ENCODE measurements at regions not wholly inside any gene's neighbourhood (a gene's known extent, or its start where the extent isn't known, plus 50 kb on each side); places are given as distances from the start of the nearest gene placed in this dataset.

- CTCF ChIA-PET = no interaction called here
These were observed 1438.1 kb downstream of the UQCRFS1 start for GRCh38 chr19:27774827-27775226.

GRCh38 chr19:27774337-27774736, 1438.6 kb downstream of the UQCRFS1 start:
- DNase-seq (ENCODE audit: extremely low spot score) = no peak
- no peak for TF ChIP-seq CTCF (IDR thresholded peaks at IDR 0.05; ENCODE audit: control extremely low read depth, extremely low read depth, low read depth, missing control alignments)
- CTCF ChIA-PET = no interaction called here
- POLR2A ChIA-PET = no interaction called here

More at GRCh38 chr19:27774827-27775226, 1438.1 kb downstream of the UQCRFS1 start:
- no peak for TF ChIP-seq CTCF (IDR thresholded peaks at IDR 0.05; ENCODE audit: control extremely low read depth, extremely low read depth, low read depth, missing control alignments)
- POLR2A ChIA-PET = no interaction called here
- DNase-seq (ENCODE audit: extremely low spot score) = no peak

GRCh38 chr19:27773318-27774094, 1439.4 kb downstream of the UQCRFS1 start:
- TF ChIP-seq CTCF (IDR thresholded peaks at IDR 0.05; ENCODE audit: control extremely low read depth, extremely low read depth, low read depth, missing control alignments) = no peak
- ChIA-PET POLR2A (no interaction called here), CTCF (no interaction called here)
- DNase-seq (ENCODE audit: extremely low spot score) = no peak

- no peak for TF ChIP-seq CTCF (IDR thresholded peaks at IDR 0.05; ENCODE audit: control extremely low read depth, extremely low read depth, low read depth, missing control alignments)
- ChIA-PET POLR2A (no interaction called here), CTCF (no interaction called here)
- no peak for DNase-seq (ENCODE audit: extremely low spot score)
These were observed 1440.9 kb downstream of the UQCRFS1 start for GRCh38 chr19:27772059-27772458.

- no peak for DNase-seq (ENCODE audit: extremely low spot score)
- POLR2A ChIA-PET = no interaction called here
- no peak for TF ChIP-seq CTCF (IDR thresholded peaks at IDR 0.05; ENCODE audit: control extremely low read depth, extremely low read depth, low read depth, missing control alignments)
- CTCF ChIA-PET = no interaction called here
These were observed 1442.9 kb downstream of the UQCRFS1 start for GRCh38 chr19:27770095-27770494.

- CTCF ChIA-PET = no interaction called here
- POLR2A ChIA-PET = no interaction called here
- no peak for DNase-seq (ENCODE audit: extremely low spot score)
- no peak for TF ChIP-seq CTCF (IDR thresholded peaks at IDR 0.05; ENCODE audit: control extremely low read depth, extremely low read depth, low read depth, missing control alignments)
These were observed 1445.7 kb downstream of the UQCRFS1 start for GRCh38 chr19:27767234-27767633.
